ENCODE measurements at regions not wholly inside any gene's neighbourhood (a gene's known extent, or its start where the extent isn't known, plus 50 kb on each side); places are given as distances from the start of the nearest gene placed in this dataset.

DNA sequence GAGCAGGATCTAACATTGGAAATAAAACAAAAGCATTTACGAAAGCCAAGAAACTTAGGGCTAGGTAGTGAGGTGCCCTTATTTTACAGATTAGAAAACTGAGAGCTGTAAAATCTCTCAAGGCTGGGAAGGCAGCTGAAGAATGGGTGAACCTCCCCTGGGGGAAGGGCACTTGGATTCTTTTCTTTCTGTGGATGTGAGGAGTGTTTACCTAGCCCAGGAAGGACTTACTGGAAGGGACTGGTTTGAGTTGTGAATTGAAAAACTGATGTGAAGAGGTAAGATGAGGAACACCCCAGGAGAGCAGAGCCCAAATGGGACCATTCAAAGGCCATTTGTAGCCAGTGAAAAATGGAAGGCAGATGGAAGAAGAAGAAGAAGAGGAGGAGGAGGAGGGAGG, 74.7 kb upstream of the NGF start:
- no peak for DNase-seq

DNA sequence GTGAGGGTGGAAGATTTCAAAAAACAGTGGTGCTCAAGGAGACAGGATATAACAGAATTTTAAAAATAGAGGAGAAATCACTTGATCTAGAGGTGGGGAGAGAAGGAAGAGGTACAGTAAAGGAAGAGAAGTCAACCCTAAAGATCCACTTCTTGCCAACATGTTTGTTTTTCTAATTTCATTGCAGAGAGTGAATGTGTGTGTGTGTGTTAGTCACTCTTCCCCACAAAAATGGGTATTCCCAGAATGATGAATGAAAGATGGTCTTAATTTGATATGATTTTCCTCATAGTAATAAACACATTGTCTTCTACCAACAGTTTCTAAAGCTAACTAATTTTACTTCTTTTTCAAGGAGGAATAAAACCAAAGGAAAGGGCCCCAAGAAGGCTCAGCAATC, 74.2 kb upstream of the NGF start:
- DNase-seq = no peak

DNA sequence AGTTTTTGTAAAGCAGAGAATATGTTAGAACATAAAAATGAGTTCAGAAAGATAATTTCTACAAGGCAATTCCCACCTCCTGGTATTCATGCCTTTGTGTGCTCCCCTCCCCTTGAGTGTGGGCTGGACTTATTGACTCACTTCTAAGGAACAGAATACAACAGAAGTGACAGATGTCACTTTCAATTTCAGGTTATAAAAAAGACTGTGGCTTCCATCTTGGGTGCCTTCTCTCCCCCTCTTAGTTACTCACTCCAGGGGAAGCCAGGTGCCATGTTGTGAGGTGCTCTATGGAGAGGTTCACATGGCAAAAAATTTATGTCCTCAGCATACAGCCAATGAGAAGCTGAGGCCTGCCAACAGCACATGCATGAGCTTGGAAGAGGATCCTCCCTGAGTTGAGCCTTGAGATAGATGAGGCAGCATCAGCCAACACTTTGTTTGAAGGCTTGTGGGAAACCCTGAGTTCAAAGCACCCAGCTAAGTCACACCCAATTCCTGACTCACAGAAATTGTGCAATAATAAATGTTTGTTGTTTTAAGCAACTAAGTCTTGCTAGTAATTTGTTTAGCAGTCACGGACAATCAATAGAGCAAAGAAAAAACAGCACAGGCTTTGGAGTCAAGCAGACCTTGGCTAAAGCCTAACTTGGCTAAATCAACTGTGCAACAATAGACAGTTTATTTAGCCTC, 73.5 kb upstream of the NGF start:
- no peak for DNase-seq

DNA sequence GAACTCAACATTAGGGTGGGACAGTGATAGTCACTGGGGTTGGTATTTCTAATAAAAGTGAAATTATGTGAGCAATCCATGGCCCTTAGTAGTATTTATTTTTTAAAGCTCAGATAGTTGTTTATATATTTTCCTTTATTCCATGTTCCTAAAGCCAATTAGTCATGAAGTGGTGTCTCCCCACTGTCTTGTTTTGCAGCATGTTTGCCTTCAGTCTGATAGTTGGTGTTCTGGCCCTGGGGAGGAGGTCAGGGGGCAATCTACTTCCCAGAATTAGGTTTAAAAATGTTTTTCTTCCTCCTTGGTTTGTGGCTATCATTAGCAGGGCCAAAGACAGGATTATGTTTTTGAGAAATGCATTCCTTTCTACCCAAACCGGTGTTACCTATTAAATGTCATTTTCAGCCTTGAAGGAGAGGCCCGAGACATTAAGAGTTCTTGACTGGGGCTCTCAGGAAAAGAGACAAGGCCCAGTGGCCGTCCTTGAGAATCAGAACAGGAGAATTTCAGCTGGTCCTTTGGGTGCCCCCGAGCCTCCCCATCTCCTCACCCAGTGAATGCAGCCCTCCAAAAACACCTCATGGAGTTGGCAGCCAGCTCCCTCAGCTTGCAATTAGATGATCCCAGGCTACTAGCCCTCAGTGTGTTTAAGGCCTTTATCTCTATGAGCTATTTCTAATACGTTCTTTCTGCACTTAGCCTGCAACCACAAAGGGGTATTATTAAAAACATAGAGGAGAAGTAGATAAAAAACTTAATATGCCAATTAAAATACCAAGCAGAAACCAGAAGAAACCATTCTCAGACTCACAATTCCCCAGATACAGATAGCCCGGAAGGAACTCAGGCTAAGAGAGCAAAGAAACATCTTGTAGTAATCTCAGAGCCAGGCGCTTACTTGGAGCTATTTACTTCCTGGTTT, 71.3 kb upstream of the NGF start:
- no peak for DNase-seq

DNA sequence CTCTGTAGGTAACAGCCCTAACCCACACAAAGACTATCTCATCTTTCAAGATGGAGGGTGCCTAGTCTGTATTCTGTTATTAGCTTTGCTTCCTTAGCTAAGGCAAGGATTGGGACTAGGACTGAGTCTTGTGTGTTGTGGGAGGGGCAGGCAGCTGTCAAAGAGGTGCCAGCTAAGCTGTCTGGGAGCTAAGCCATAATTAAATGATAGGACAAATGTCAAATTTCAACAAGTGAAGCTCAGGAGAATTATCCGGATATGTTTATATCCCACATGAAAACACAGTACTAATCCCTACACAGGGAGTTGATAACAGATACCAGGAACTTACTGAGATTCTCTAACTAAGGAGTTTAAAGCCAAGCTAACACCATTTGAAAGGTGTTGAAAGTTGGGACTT, 70.5 kb upstream of the NGF start:
- no peak for DNase-seq

DNA sequence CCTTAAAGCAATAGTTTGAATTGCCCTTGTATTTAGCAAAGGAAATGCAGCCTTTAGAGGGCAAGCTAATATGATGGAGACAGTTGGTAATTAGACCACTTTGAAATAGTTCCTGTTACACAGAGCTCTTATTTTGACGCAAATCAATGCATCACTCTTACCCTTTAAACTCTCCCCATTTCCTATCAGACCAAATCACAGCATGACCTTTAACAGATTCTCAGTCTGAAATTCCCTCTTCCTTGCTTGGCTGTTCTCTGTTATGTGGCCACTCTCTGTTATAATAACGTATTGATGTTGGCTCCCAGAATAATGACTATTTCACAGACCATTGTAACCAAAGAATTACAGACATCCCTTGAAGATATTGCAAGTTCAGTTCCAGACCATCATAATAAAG, 66.9 kb upstream of the NGF start:
- no peak for DNase-seq

DNA sequence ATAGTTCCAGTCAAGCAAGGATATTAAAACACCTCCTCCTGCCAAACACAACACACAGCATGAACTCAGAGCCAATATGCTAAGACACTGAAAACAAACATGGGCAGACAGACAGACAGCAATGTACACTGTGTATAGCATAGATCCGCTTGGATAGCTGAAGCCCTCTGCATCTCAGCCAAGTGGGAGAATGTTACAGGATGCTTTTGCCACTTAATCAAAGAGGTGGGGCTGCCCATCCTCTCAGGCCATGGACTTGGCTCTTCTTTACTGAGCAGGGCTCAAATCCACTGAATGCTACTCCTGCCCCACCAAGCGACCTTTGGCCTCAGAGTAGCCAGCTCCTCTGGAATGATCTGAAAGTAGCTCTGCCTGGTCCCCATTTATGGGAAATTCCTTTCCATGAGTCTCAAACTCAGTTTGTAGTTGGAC, 64.7 kb upstream of the NGF start:
- no peak for DNase-seq

DNA sequence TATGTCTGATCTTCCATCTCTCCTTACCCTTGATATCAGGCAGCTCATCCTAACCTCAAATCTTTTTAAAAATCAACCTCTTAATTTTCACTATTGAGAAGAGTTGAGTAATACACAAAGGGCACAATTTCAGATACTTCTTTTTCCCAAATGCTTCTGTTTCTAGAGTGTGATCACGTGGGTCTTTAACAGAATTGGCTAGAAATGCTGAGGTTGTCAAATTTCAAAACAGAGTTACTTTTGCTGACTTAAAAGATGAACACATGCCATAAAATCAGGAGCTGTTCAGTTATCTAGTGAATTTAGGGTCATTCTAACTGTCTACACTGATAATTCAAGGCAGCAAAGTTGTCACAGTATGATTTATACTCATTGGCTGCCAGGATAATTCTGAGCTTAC, 63.6 kb upstream of the NGF start:
- DNase-seq = no peak

DNA sequence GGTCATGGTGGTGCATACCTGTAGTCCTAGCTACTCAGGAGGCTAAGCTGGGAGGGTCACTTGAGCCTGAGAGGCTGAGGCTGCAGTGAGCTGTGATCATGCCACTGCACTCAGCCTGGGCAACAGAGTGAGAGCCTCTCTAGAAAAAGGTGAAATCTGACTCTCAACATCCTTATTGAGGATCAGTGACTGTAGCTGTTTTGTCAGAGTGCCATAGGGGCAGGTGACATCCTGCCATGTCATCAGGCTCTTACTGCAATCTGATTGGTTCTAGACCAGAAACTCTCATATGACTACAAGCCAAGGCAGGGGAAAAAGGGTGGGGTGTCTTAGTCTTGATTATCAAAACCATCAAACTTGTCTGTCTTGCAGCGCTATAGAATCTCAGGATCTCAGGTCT, 62.8 kb upstream of the NGF start:
- no peak for DNase-seq

DNA sequence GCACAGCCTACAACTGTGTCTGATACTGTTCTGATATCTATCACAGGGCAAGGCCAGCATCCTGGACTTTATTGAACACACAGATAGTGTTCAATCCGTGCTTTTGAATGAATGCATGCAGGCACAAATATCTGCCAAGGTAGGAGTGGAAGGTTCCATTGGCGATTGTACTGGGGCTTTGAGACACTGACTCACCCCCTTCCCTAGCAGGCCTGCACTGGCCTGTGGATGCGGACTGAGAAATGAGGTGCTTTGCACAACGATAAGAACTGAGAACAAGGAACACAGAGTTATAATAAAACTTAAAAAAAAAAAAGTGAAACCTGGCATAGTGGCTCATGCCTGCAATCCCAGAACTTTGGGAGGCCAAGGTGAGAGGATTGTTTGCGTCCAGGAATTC, 62.4 kb upstream of the NGF start:
- no peak for DNase-seq

DNA sequence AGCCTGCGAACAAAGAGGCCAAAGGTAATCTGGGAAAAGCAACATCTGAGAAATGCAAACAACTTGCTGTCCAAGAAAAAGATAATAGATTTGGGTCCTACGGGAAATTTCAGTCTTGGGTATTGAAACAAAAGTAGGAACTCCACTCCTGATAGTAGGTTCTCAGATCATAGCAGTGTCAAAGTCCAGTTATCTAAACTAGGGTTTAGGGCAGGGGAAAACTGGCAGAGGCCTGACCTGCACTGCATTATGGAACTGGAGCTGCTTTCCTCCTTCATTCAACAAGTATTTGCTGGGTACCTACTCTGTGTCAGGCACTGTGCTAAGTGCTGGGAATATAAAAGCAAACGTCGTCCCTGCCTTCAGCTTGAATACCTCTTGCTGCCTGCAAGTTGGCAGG, 60.7 kb upstream of the NGF start:
- no peak for DNase-seq

All from NK-92 treated with Interleukin-12 subunit alpha and Interleukin-12 subunit beta, amount 100 ng/mL, for 24 hours (cell line).